ENCODE measurements at regions not wholly inside any gene's neighbourhood (a gene's known extent, or its start where the extent isn't known, plus 50 kb on each side); places are given as distances from the start of the nearest gene placed in this dataset.

DNA sequence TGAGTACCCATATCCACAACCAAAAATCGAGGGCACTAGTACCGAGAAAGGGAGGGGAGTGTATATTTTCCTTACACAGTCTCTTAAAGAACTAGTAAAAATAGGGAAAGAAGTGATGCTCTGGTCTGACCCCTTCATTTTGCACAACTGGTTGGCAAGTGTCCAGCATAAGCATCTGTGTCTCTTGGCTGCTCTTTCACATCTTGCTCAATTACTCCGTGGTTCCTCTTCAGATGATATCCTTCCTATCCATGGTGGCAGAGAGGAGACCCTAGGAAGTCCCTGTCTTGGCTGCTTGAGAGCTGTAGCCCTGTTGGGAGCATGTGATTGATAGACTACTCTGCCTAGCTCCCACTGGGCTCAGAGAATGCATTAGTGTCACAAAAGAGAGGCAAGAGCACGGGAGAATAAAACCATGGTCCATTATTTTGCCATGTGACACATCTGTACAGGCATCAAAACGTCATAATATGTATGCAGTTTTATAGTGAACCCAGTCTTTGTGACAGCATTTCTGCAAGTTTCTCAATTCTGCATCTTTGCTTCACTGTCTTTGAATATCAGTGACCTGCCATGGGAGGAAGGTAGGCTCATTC lies 111.8 kb upstream of the ANKRD1 start:
- TF ChIP-seq, protein P1, sequence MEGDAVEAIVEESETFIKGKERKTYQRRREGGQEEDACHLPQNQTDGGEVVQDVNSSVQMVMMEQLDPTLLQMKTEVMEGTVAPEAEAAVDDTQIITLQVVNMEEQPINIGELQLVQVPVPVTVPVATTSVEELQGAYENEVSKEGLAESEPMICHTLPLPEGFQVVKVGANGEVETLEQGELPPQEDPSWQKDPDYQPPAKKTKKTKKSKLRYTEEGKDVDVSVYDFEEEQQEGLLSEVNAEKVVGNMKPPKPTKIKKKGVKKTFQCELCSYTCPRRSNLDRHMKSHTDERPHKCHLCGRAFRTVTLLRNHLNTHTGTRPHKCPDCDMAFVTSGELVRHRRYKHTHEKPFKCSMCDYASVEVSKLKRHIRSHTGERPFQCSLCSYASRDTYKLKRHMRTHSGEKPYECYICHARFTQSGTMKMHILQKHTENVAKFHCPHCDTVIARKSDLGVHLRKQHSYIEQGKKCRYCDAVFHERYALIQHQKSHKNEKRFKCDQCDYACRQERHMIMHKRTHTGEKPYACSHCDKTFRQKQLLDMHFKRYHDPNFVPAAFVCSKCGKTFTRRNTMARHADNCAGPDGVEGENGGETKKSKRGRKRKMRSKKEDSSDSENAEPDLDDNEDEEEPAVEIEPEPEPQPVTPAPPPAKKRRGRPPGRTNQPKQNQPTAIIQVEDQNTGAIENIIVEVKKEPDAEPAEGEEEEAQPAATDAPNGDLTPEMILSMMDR (IDR thresholded peaks at IDR 0.05), result no peak
- Mint-ChIP-seq H3K27ac (ENCODE audit: unreplicated experiment) (no peak overlapping the region), H3K36me3 (ENCODE audit: unreplicated experiment) (no peaks in the 10 kb centered on the region), H3K27me3 (ENCODE audit: unreplicated experiment) (no peaks in the 10 kb centered on the region), H3K4me3 (ENCODE audit: unreplicated experiment) (no peak overlapping the region), H3K4me1 (ENCODE audit: unreplicated experiment) (peaks cover 14% of the 10 kb centered on the region), H3K9me3 (ENCODE audit: unreplicated experiment) (no peaks in the 10 kb centered on the region)
- DNase-seq (ENCODE audit: extremely low spot score, unreplicated experiment), result no peak

GRCh38 chr10:91033324-91033950 lies 112.5 kb upstream of the ANKRD1 start:
- DNase-seq (ENCODE audit: extremely low spot score, unreplicated experiment), result no peak
- Mint-ChIP-seq H3K9me3 (ENCODE audit: unreplicated experiment) (no peaks in the 10 kb centered on the region), H3K4me1 (ENCODE audit: unreplicated experiment) (peaks cover 14% of the 10 kb centered on the region), H3K36me3 (ENCODE audit: unreplicated experiment) (no peaks in the 10 kb centered on the region), H3K27ac (ENCODE audit: unreplicated experiment) (no peak overlapping the region), H3K4me3 (ENCODE audit: unreplicated experiment) (no peak overlapping the region), H3K27me3 (ENCODE audit: unreplicated experiment) (no peaks in the 10 kb centered on the region)
- TF ChIP-seq, protein P1 (IDR thresholded peaks at IDR 0.05), result no peak

DNA sequence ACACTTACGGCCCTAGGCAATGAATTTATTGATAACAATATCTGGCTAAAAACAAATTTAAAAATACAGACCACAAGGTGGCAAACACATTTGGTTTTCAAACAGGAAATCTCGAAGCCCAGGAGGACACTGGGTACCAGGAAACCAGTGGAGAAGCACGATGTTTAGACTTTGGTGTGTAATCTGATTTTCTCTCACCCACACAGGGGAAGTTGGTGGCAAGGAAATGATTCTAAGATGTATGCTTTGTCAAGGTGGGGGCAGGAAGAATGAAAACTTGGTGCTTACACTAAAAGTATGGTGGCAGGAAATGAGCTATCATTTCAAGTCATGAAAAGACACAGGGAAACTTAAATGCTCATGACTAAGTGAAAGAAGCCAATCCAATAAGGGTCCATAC lies 113.2 kb upstream of the ANKRD1 start:
- no peaks in the 10 kb centered on the region for H3K36me3 Mint-ChIP-seq (ENCODE audit: unreplicated experiment)
- DNase-seq (ENCODE audit: extremely low spot score, unreplicated experiment), result no peak
- H3K9me3 Mint-ChIP-seq (ENCODE audit: unreplicated experiment), result no peaks in the 10 kb centered on the region
- H3K27ac Mint-ChIP-seq (ENCODE audit: unreplicated experiment), result no peak overlapping the region
- H3K4me3 Mint-ChIP-seq (ENCODE audit: unreplicated experiment), result no peak overlapping the region
- peaks cover 14% of the 10 kb centered on the region for H3K4me1 Mint-ChIP-seq (ENCODE audit: unreplicated experiment)
- no peaks in the 10 kb centered on the region for H3K27me3 Mint-ChIP-seq (ENCODE audit: unreplicated experiment)
- TF ChIP-seq, protein P1 (IDR thresholded peaks at IDR 0.05), result no peak

GRCh38 chr10:91034494-91035159 lies 113.7 kb upstream of the ANKRD1 start:
- no peaks in the 10 kb centered on the region for H3K36me3 Mint-ChIP-seq (ENCODE audit: unreplicated experiment)
- no peak for DNase-seq (ENCODE audit: extremely low spot score, unreplicated experiment)
- TF ChIP-seq, protein P1 (IDR thresholded peaks at IDR 0.05), result no peak
- no peak overlapping the region for H3K4me3 Mint-ChIP-seq (ENCODE audit: unreplicated experiment)
- H3K27me3 Mint-ChIP-seq (ENCODE audit: unreplicated experiment), result no peaks in the 10 kb centered on the region
- peak overlapping the region; percentile 42 for H3K27ac Mint-ChIP-seq (ENCODE audit: unreplicated experiment)
- H3K9me3 Mint-ChIP-seq (ENCODE audit: unreplicated experiment), result no peaks in the 10 kb centered on the region
- peaks cover 14% of the 10 kb centered on the region for H3K4me1 Mint-ChIP-seq (ENCODE audit: unreplicated experiment)

- Mint-ChIP-seq H3K9me3 (ENCODE audit: unreplicated experiment) (no peaks in the 10 kb centered on the region), H3K4me3 (ENCODE audit: unreplicated experiment) (no peak overlapping the region), H3K36me3 (ENCODE audit: unreplicated experiment) (no peaks in the 10 kb centered on the region), H3K27me3 (ENCODE audit: unreplicated experiment) (no peaks in the 10 kb centered on the region), H3K4me1 (ENCODE audit: unreplicated experiment) (peaks cover 14% of the 10 kb centered on the region), H3K27ac (ENCODE audit: unreplicated experiment) (no peak overlapping the region)
- no peak for DNase-seq (ENCODE audit: extremely low spot score, unreplicated experiment)
- TF ChIP-seq, protein P1 (IDR thresholded peaks at IDR 0.05), result no peak
These were observed 114.9 kb upstream of the ANKRD1 start for GRCh38 chr10:91035650-91036292.

All from osteocyte (in vitro differentiated cells).